Heart left ventricle (tissue), 13 donors: ENCODE measurements at regions not wholly inside any gene's neighbourhood (a gene's known extent, or its start where the extent isn't known, plus 50 kb on each side); places are given as distances from the start of the nearest gene placed in this dataset.
"Not testable (repeated sequence)": the region's sequence is repeated elsewhere in the genome, so short reads cannot be mapped to it uniquely, and the experiment has no call there.

Experiments used
- POLR2A ChIP-seq, 2 donors: fragments of 450-650 bp; IDR thresholded peaks; one replicate each; pipeline ENCODE4 v1.6.1; 2017; ENCODE audit warnings: antibody characterized with exemption in 2 of 2, mild to moderate bottlenecking in 2 of 2, moderate library complexity in 2 of 2
- TF ChIP-seq, protein P1 (sequence below), 12 donors: fragments of 200-600 bp; sonication (generic) in 4 of 12; IDR thresholded peaks; one replicate each; pipeline versions ENCODE4 v1.5.0 to v1.8.0; 2018 to 2022; ENCODE audit warnings: antibody characterized with exemption in 12 of 12, mild to moderate bottlenecking in 5 of 12
- donor health status: ischemic (EF 13 %, LVEDD 7.1; RV severe dilation, severe dysfunction).
- donor health status: DM: no; HTN: yes; CAD: no.
- donor health status: DM: no; HTN: no; CAD: no.
- donor health status: ischemic (EF 25% LVEDD 6.9; RV normal size, moderate dysfunction).
- donor health status: ischemic (EF 25% LVEDD 5.7; RV mildly dilated, moderate dysfunction).
- donor health status: ischemic (EF 35%, LVEDD 5.7; RV mildly dilated, moderate dysfunction).
- donor health status: nonischemic (EF 11% LVEDD 7.7; RV severe dilation, severe dysfunction).
- donor health status: DM: yes; HTN: yes; CAD: no.
- donor health status: PGD.
- donor health status: ischemic (EF 29% LVEDD 5.4; RV normal size, mild dysfunction).
- donor health status: nonischemic (EF 23%, LVEDD 6.1; RV moderate dilation, normal function).

DNA sequence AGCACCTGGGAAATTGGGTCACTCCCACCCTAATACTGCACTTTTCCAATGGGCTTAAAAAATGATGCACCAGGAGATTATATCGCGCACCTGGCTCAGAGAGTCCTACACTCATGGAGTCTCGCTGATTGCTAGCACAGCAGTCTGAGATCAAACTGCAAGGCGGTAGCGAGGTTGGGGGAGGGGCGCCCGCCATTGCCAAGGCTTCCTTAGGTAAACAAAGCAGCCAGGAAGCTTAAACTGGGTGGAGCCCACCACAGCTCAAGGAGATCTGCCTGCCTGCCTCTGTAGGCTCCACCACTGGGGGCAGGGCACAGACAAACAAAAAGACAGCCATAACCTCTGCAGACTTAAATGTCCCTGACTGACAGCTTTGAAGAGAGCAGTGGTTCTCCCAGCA, 497.1 kb downstream of the MAGEE1 start:
- TF ChIP-seq, protein P1, sequence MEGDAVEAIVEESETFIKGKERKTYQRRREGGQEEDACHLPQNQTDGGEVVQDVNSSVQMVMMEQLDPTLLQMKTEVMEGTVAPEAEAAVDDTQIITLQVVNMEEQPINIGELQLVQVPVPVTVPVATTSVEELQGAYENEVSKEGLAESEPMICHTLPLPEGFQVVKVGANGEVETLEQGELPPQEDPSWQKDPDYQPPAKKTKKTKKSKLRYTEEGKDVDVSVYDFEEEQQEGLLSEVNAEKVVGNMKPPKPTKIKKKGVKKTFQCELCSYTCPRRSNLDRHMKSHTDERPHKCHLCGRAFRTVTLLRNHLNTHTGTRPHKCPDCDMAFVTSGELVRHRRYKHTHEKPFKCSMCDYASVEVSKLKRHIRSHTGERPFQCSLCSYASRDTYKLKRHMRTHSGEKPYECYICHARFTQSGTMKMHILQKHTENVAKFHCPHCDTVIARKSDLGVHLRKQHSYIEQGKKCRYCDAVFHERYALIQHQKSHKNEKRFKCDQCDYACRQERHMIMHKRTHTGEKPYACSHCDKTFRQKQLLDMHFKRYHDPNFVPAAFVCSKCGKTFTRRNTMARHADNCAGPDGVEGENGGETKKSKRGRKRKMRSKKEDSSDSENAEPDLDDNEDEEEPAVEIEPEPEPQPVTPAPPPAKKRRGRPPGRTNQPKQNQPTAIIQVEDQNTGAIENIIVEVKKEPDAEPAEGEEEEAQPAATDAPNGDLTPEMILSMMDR (IDR thresholded peaks at IDR 0.05), result not testable (repeated sequence)
- not testable (repeated sequence) for TF ChIP-seq POLR2A (IDR thresholded peaks at IDR 0.05)
